Right atrium auricular region (tissue), 2 donors: ENCODE measurements at regions not wholly inside any gene's neighbourhood (a gene's known extent, or its start where the extent isn't known, plus 50 kb on each side); places are given as distances from the start of the nearest gene placed in this dataset.

Source experiments
- DNase-seq: peaks from one replicate; pipeline ENCODE4 v3.0.0-alpha.2; 2019; ENCODE audit warnings: low spot score
- H3K27ac ChIP-seq, 2 donors: fragments of 200-600 bp; sonication (generic); 1 replicate in 1 of 2; 2 replicates in 1 of 2; pipeline ENCODE4 v1.5.1; 2016 to 2019
- H3K27me3 ChIP-seq, 2 donors: fragments of 200-600 bp; sonication (generic); one replicate each; pipeline versions ENCODE4 v1.5.1 to v1.6.0; 2017 to 2019
- H3K36me3 ChIP-seq: fragments of 200-600 bp; sonication (generic); one replicate; pipeline ENCODE4 v1.5.1; 2016
- H3K4me1 ChIP-seq, 2 donors: fragments of 200-600 bp; sonication (generic); one replicate each; pipeline versions ENCODE4 v1.5.1 to v1.6.0; 2017 to 2019
- H3K4me3 ChIP-seq, 2 donors: fragments of 200-600 bp; sonication (generic); 1 replicate in 1 of 2; 2 replicates in 1 of 2; pipeline ENCODE4 v1.5.1; 2017 to 2019; ENCODE audit warnings: mild to moderate bottlenecking in 1 of 2, moderate library complexity in 1 of 2
- H3K9me3 ChIP-seq, 2 donors: fragments of 200-600 bp; sonication (generic); one replicate each; pipeline ENCODE4 v1.5.1; 2019
- TF ChIP-seq, protein P1 (sequence below), 2 donors: fragments of 200-600 bp; sonication (generic); IDR thresholded peaks; one replicate each; pipeline ENCODE4 v1.5.1; 2019; ENCODE audit warnings: antibody characterized with exemption in 2 of 2

GRCh38 chr4:189800545-189801088 lies 140.1 kb upstream of the FRG1 start:
- TF ChIP-seq, protein P1, sequence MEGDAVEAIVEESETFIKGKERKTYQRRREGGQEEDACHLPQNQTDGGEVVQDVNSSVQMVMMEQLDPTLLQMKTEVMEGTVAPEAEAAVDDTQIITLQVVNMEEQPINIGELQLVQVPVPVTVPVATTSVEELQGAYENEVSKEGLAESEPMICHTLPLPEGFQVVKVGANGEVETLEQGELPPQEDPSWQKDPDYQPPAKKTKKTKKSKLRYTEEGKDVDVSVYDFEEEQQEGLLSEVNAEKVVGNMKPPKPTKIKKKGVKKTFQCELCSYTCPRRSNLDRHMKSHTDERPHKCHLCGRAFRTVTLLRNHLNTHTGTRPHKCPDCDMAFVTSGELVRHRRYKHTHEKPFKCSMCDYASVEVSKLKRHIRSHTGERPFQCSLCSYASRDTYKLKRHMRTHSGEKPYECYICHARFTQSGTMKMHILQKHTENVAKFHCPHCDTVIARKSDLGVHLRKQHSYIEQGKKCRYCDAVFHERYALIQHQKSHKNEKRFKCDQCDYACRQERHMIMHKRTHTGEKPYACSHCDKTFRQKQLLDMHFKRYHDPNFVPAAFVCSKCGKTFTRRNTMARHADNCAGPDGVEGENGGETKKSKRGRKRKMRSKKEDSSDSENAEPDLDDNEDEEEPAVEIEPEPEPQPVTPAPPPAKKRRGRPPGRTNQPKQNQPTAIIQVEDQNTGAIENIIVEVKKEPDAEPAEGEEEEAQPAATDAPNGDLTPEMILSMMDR (IDR thresholded peaks at IDR 0.05) = no peak
- Histone ChIP-seq H3K36me3 (no peaks in the 10 kb centered on the region), H3K27ac (no peak overlapping the region), H3K9me3 (peaks cover 0 to 4% of the 10 kb centered on the region in 2 donors), H3K27me3 (no peaks in the 10 kb centered on the region), H3K4me1 (no peaks in the 10 kb centered on the region), H3K4me3 (no peak overlapping the region)
- no peak for DNase-seq

DNA sequence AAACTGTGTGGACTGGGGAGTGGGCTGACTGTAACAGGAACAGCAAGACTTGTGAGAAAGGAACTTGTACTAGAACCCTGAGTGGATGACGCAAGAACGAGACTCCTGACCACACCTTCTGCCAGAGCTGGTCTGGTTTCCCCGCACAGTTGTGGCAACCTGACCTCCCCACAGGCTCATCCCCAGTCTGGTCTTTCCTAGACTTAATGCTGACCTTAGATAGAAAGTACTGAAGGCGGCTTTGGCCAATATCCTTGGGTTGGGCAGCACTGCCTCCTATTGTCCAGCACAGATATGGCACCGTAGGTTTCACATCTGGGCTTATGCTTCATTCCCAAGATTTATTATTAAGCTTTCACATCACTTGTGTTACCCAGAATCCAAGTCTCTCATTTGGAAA lies 137.8 kb upstream of the FRG1 start:
- Histone ChIP-seq H3K27ac (no peak overlapping the region), H3K4me3 (no peak overlapping the region), H3K36me3 (no peaks in the 10 kb centered on the region), H3K9me3 (no peaks in the 10 kb centered on the region), H3K27me3 (no peaks in the 10 kb centered on the region), H3K4me1 (no peaks in the 10 kb centered on the region)
- TF ChIP-seq, protein P1 (IDR thresholded peaks at IDR 0.05) = no peak
- no peak for DNase-seq

- no peak for DNase-seq
Observed at GRCh38 chr4:189804894-189805293, 135.8 kb upstream of the FRG1 start.

DNA sequence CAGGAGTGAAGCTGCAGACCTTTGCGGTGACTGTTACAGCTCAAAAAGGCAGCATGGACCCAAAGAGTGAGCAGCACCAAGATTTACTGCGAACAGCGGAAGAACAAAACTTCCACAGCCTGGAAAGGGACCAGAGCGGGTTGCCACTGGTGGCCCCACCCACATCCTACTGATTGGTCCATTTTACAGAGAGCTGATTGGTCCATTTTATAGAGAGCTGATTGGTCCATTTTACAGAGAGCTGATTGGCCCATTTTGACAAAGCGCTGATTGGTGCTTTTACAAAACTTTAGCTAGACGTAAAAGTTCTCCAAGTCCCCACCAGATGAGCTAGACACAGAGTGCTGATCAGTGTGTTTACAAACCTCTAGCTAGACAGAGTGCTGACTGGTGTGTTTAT lies 134.2 kb upstream of the FRG1 start:
- Histone ChIP-seq H3K27me3 (no peaks in the 10 kb centered on the region), H3K9me3 (no peaks in the 10 kb centered on the region), H3K27ac (no peak overlapping the region), H3K4me3 (no peak overlapping the region), H3K4me1 (no peaks in the 10 kb centered on the region), H3K36me3 (no peaks in the 10 kb centered on the region)
- TF ChIP-seq, protein P1 (IDR thresholded peaks at IDR 0.05) = no peak
- no peak for DNase-seq

More at GRCh38 chr4:189804894-189805293, 135.8 kb upstream of the FRG1 start:
- TF ChIP-seq, protein P1 (IDR thresholded peaks at IDR 0.05) = no peak
- H3K27me3 ChIP-seq = no peaks in the 10 kb centered on the region
- H3K9me3 ChIP-seq = no peaks in the 10 kb centered on the region
- no peaks in the 10 kb centered on the region for H3K4me1 ChIP-seq
- no peaks in the 10 kb centered on the region for H3K36me3 ChIP-seq
- no peak overlapping the region for H3K4me3 ChIP-seq
- peak overlapping the region in 1 of 2 donors; percentile 37 for H3K27ac ChIP-seq

- Histone ChIP-seq H3K27me3 (no peaks in the 10 kb centered on the region), H3K27ac (no peak overlapping the region), H3K4me3 (no peak overlapping the region), H3K9me3 (no peaks in the 10 kb centered on the region), H3K4me1 (no peaks in the 10 kb centered on the region), H3K36me3 (no peaks in the 10 kb centered on the region)
- TF ChIP-seq, protein P1 (IDR thresholded peaks at IDR 0.05) = no peak
- DNase-seq = no peak
Observed at GRCh38 chr4:189807031-189807430, 133.6 kb upstream of the FRG1 start.

DNA sequence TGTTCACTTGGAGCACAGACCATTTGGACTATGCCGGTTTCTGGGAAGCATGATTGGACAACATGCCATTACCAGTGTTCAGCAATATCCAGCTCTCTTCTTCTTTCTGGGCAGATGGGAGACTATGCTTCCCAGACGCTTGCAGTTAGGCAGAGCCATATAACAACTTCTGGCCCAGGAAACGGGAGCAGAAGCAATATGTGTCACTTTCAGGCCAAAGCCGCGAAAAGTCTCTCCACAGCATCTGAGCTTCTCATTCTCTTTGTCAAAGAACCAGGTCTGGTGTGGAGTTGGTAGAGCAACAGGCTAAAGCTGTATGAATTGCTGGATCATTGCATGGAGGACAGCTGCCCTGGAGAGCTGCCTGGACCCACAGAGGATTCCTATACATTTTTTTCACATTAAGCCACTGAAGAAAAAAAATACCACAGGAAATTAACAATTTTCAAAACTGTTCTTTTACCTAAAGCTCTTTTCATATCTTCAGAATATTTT lies 131.4 kb upstream of the FRG1 start:
- Histone ChIP-seq H3K4me1 (no peaks in the 10 kb centered on the region), H3K9me3 (no peaks in the 10 kb centered on the region), H3K27me3 (no peaks in the 10 kb centered on the region), H3K36me3 (no peaks in the 10 kb centered on the region), H3K27ac (no peak overlapping the region), H3K4me3 (no peak overlapping the region)
- no peak for DNase-seq
- TF ChIP-seq, protein P1 (IDR thresholded peaks at IDR 0.05) = no peak
